ENCODE measurements at regions not wholly inside any gene's neighbourhood (a gene's known extent, or its start where the extent isn't known, plus 50 kb on each side); places are given as distances from the start of the nearest gene placed in this dataset.

- no peak for DNase-seq
Observed at GRCh38 chr2:139819273-139819796, 1039.1 kb upstream of the NXPH2 start.

- peak in 1 of 2 experiments; percentile 7 for DNase-seq
Observed at GRCh38 chr2:139814458-139814857, 1034.3 kb upstream of the NXPH2 start.

GRCh38 chr2:139813340-139813739 lies 1033.2 kb upstream of the NXPH2 start:
- no peak for DNase-seq

- no peak for DNase-seq
Observed at GRCh38 chr2:139805441-139805840, 1025.3 kb upstream of the NXPH2 start.

GRCh38 chr2:139798391-139798790 lies 1018.2 kb upstream of the NXPH2 start:
- DNase-seq = no peak

GRCh38 chr2:139790807-139791752 lies 1010.9 kb upstream of the NXPH2 start:
- DNase-seq = peak; percentile 19 to 28

- no peak for DNase-seq
Observed at GRCh38 chr2:139790136-139790535, 1009.9 kb upstream of the NXPH2 start.

GRCh38 chr2:139778732-139779131 lies 998.5 kb upstream of the NXPH2 start:
- DNase-seq = no peak

GRCh38 chr2:139773720-139774277 lies 993.6 kb upstream of the NXPH2 start:
- peak in 1 of 2 experiments; percentile 3 for DNase-seq

GRCh38 chr2:139769633-139770032 lies 989.4 kb upstream of the NXPH2 start:
- no peak for DNase-seq

GRCh38 chr2:139763705-139764104 lies 983.5 kb upstream of the NXPH2 start:
- DNase-seq = no peak

- DNase-seq = no peak
Observed at GRCh38 chr2:139759000-139759505, 978.9 kb upstream of the NXPH2 start.

- DNase-seq = no peak
Observed at GRCh38 chr2:139746901-139747300, 966.7 kb upstream of the NXPH2 start.

- no peak for DNase-seq
Observed at GRCh38 chr2:139744273-139744672, 964.1 kb upstream of the NXPH2 start.

- DNase-seq = no peak
Observed at GRCh38 chr2:139742216-139743172, 962.3 kb upstream of the NXPH2 start.

- DNase-seq = no peak
Observed at GRCh38 chr2:139737659-139738058, 957.5 kb upstream of the NXPH2 start.

- no peak for DNase-seq
Observed at GRCh38 chr2:139730197-139730596, 950.0 kb upstream of the NXPH2 start.

- no peak for DNase-seq
Observed at GRCh38 chr2:139721411-139721995, 941.3 kb upstream of the NXPH2 start.

GRCh38 chr2:139720056-139720455 lies 939.9 kb upstream of the NXPH2 start:
- DNase-seq = no peak

GRCh38 chr2:139704606-139705005 lies 924.4 kb upstream of the NXPH2 start:
- DNase-seq = no peak

- peak in 1 of 2 experiments; percentile 16 for DNase-seq
Observed at GRCh38 chr2:139694327-139694726, 914.1 kb upstream of the NXPH2 start.

- no peak for DNase-seq
Observed at GRCh38 chr2:139686205-139686604, 906.0 kb upstream of the NXPH2 start.
